Glomerular visceral epithelial cell (primary cell): ENCODE measurements at regions not wholly inside any gene's neighbourhood (a gene's known extent, or its start where the extent isn't known, plus 50 kb on each side); places are given as distances from the start of the nearest gene placed in this dataset.
"Not testable (repeated sequence)": the region's sequence is repeated elsewhere in the genome, so short reads cannot be mapped to it uniquely, and the experiment has no call there.

Experiments used
- DNase-seq: peaks from one replicate; pipeline ENCODE4 v3.0.0-alpha.2; 2016; ENCODE audit errors: extremely low spot score

DNA sequence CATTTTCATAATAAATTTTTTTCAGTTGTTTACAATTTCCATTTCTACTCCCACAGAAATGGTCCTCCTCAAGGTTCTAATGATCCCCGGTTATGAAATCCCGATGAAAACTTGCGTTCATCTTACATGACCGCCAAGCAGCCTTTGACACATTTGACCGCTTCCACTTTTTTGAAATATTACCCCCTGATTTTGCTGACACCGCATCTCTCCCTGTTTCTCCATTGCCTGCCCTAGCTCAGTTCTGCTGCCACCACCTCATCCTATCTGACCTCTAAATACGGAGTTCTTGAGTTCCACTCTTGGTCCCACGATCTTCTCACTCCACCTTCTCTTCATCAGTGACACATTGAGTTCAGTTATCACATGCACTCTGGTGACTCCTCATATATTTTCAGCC lies 74.1 kb downstream of the SLC35B3 start:
- DNase-seq: no peak

DNA sequence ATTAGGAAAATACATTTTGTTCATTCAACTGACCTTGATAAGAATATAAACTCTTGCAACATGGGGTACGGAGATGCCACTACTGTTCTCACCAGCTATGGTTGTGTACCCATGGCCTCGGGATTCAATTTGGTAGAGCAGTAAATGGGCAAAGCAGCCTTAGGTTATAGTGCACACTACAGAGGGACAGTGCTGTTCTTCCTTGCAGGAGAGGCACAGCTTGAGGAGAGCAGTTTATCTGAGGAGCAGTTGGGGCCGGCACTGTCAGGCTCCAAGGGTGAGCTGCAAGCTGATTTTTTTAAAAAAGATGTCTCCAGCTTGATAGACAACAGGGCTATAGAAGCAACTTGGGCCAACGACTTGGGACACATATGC lies 82.4 kb downstream of the SLC35B3 start:
- no peak for DNase-seq

DNA sequence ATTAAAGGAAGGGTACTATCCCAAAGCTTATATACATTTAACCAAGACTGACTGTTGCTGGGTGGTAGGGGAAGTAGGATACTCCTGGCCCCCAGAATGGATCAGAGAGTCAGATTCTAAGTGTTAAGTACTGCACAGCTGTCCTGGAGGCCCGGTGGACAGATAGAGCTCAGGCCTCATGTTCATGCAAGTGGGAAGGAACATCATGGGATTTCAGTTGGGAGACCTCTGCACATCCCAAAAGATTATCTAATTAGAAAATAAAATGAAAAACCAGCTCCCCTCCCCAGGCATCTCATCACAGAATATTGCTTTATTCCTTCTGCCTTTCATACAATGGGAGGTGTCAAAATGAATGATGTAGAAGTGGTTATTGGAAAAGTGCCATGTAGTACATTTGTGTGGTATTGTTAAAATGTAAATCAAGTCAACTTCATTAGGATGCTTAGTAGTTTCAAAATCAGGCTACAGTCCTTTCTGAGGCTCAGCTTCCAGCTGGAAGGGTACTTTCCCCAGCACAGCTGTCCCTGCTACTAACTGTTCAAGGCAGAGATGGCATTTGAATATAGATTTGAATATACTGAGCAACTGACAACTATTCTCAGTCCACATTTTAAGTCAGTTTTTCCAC lies 82.9 kb downstream of the SLC35B3 start:
- no peak for DNase-seq

DNA sequence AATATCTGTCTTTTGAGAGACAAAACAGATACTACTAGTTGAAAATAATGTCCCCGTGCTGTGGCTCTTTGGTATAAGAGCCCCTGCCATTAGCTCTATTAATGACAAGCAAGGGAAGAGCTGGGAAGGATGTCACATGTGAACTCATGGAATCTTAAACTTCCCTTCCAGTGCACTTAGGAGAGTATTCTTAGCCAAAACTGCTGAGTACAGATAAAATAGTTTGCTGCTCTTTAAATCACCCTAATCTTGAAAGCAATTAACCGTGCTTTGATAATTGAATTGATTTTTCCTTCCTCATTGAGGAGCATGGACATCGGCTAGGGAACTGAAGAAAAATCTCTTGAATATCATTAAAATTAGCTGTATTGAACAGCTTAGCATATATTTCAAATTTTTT lies 91.7 kb downstream of the SLC35B3 start:
- no peak for DNase-seq

- DNase-seq: no peak
Measured at GRCh38 chr6:8342241-8342819, 93.0 kb downstream of the SLC35B3 start.

- no peak for DNase-seq
Measured at GRCh38 chr6:8337147-8337546, 98.2 kb downstream of the SLC35B3 start.

DNA sequence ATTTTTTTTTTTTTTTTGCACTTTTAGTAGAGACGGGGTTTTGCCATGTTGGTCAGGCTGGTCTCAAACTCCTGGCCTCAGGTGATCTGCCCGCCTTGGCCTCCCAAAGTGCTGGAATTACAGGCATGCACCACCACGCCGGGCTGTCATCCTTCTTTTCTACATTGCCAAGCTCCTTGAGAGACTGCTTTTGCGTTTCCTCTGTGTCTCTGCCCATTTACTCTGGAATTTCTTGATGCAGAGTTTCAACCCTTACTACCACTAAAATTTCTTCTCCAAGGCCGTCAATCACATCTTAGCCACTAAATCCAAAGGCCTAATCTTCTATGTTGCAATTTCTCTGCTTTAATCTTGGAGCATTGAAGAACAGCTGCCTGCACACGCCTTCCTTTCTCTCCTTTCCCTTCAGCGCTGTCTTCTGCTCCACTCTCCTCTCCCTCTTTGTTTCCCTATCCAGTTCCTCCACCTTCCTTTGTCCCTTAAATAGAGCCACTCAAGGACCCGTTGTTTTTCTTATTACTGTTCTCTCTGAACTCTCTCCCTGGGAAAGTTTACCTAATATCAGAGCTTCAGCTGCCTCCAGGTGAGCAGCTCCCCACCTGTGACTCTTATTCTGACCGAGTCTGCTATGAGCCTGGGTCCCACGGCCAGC lies 98.8 kb downstream of the SLC35B3 start:
- DNase-seq: no peak

DNA sequence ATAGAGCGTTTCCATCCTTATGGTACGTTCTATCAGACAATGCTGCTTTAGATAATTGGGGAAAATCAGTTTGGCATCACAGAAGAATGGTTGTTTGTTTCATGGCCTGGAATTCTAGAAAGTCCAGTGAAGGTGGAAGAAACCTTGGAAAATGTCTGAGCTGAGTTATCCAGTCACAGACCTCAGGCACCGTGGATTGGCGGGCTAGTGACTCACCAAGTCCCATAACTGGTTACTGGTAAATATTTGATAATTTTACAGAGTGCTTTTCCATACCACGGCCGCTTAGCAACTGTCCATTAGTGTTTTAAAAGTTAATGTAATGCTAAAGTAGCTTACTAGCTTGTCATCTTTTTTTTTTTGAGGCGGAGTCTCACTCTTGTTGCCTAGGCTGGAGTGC lies 99.4 kb downstream of the SLC35B3 start:
- peak; percentile 73 for DNase-seq

DNA sequence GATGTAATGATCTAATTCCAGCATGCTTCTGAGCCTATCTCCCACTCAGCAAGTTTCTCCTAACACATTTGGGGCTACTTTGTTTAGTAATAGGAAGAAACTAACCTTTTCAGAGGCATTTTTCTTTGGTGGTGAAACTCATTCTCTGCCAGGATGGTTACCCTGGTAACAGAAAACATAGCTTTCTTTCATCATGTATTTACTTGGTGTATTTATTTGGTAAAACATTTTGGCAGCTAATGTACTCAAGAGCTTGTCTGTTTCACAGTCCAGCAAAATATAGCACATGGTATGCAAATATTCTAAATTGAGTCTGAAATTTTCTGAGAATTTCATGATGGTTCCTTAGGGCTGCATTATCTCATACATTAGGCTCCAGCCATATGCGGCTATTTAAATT lies 100.0 kb downstream of the SLC35B3 start:
- DNase-seq: peak; percentile 7

- no peak for DNase-seq
Measured at GRCh38 chr6:8334113-8334512, 101.2 kb downstream of the SLC35B3 start.

- DNase-seq: no peak
Measured at GRCh38 chr6:8329562-8329961, 105.8 kb downstream of the SLC35B3 start.

GRCh38 chr6:8325743-8326142 lies 109.6 kb downstream of the SLC35B3 start:
- no peak for DNase-seq

DNA sequence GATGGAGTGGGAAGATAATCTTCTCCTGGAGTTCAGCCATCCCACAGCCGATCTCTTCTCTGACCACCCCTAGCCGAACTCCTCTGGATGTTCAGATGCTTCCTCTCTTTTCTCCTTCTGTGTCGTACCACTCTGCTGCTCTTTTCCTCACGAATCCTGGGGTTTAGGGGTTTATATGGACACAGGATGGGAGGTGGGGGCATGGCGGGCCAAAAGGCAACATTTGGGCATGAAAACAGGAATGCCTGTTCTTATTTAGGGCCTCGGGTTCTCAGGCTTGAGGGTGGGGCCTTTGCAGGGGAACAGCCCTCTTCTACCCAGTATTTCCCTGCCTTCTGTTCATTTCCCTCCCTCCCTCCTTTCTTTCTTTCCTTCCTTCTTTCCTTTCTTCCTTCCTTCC lies 112.7 kb downstream of the SLC35B3 start:
- DNase-seq: no peak

GRCh38 chr6:8321671-8322404 lies 113.5 kb downstream of the SLC35B3 start:
- DNase-seq: no peak

DNA sequence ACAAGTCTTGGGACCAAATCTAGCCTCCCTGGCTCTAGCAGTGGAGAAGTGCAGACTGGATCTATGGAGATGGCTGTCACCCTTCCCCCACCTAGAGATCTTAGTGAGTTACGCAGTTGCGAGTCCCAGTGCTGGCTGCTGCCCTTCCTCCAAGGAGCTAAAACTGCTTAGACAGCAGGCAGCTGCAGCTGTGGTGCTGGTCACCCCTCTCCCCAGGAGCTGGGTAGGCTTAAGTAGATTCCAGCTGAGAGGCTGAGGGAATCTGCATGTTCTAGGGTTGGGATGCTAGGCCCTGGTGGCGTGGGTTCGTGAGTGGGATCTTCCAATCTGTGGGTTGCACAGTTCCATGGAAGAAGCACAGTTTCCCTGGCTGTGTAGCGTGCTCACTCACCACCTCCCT lies 120.2 kb downstream of the SLC35B3 start:
- no peak for DNase-seq

DNA sequence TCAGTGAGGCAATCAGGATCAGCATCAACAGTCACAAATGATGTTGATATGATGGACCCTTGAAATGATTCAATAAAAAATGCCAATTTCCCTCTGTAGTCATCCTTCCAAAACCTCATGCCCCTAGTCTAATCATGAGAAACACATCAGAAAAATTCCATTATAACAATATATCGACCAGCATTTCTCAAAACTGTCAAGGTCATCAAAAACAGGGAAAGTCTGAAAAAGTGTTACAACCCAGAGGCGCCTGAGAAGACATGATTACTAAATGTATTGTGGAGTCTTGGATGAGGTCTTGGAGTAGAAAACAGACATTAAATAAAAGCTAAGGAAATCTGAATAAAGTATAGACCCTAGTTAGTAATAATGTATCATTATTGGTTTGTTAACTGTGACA lies 133.8 kb downstream of the SLC35B3 start:
- no peak for DNase-seq

- DNase-seq: no peak
Measured at GRCh38 chr6:8299034-8299433, 136.3 kb downstream of the SLC35B3 start.

GRCh38 chr6:8282946-8283345 lies 152.4 kb downstream of the SLC35B3 start:
- not testable (repeated sequence) for DNase-seq

GRCh38 chr6:8282380-8282779 lies 153.0 kb downstream of the SLC35B3 start:
- no peak for DNase-seq

GRCh38 chr6:8279041-8279805 lies 156.1 kb downstream of the SLC35B3 start:
- DNase-seq: no peak

GRCh38 chr6:8278562-8278961 lies 156.8 kb downstream of the SLC35B3 start:
- no peak for DNase-seq

GRCh38 chr6:8277769-8278168 lies 157.6 kb downstream of the SLC35B3 start:
- peak; percentile 20 for DNase-seq
